ENCODE measurements at regions not wholly inside any gene's neighbourhood (a gene's known extent, or its start where the extent isn't known, plus 50 kb on each side); places are given as distances from the start of the nearest gene placed in this dataset.
A peak's percentile ranks its signal among the peaks of the same experiment; 100 is the strongest.

GRCh38 chr6:56327946-56328727 lies 80.8 kb upstream of the COL21A1 start:
- H3K4me3 ChIP-seq (ENCODE audit: low read depth, low read length): no peak overlapping the region
- DNase-seq (ENCODE audit: low read depth): no peak
- no peak for TF ChIP-seq CTCF (IDR thresholded peaks at IDR 0.05; ENCODE audit: low read depth, low read length, missing control alignments)
- in situ Hi-C loops (cut with HindIII; ENCODE audit: low sequenced_read_pairs): no loop called here

GRCh38 chr6:56324396-56324795 lies 77.0 kb upstream of the COL21A1 start:
- in situ Hi-C loops (cut with HindIII; ENCODE audit: low sequenced_read_pairs): no loop called here
- no peak for TF ChIP-seq CTCF (IDR thresholded peaks at IDR 0.05; ENCODE audit: low read depth, low read length, missing control alignments)
- H3K4me3 ChIP-seq (ENCODE audit: low read depth, low read length): no peak overlapping the region
- no peak for DNase-seq (ENCODE audit: low read depth)

- no peak overlapping the region for H3K4me3 ChIP-seq (ENCODE audit: low read depth, low read length)
- in situ Hi-C loops (cut with HindIII; ENCODE audit: low sequenced_read_pairs): no loop called here
- no peak for TF ChIP-seq CTCF (IDR thresholded peaks at IDR 0.05; ENCODE audit: low read depth, low read length, missing control alignments)
These were observed 71.5 kb upstream of the COL21A1 start for GRCh38 chr6:56318851-56319250.

GRCh38 chr6:56314683-56315523 lies 67.5 kb upstream of the COL21A1 start:
- in situ Hi-C loops (cut with HindIII; ENCODE audit: low sequenced_read_pairs): no loop called here
- H3K4me3 ChIP-seq (ENCODE audit: low read depth, low read length): no peak overlapping the region
- peak; percentile 44 for DNase-seq (ENCODE audit: low read depth)

More at GRCh38 chr6:56318851-56319250, 71.5 kb upstream of the COL21A1 start:
- no peak for DNase-seq (ENCODE audit: low read depth)

GRCh38 chr6:56311533-56312448 lies 64.4 kb upstream of the COL21A1 start:
- TF ChIP-seq CTCF (IDR thresholded peaks at IDR 0.05; ENCODE audit: low read depth, low read length, missing control alignments): no peak
- DNase-seq (ENCODE audit: low read depth): no peak
- no peak overlapping the region for H3K4me3 ChIP-seq (ENCODE audit: low read depth, low read length)
- in situ Hi-C loops (cut with HindIII; ENCODE audit: low sequenced_read_pairs): no loop called here

More at GRCh38 chr6:56314683-56315523, 67.5 kb upstream of the COL21A1 start:
- peak; percentile 84 for TF ChIP-seq CTCF (IDR thresholded peaks at IDR 0.05; ENCODE audit: low read depth, low read length, missing control alignments)

- no peak for DNase-seq (ENCODE audit: low read depth)
- no peak for TF ChIP-seq CTCF (IDR thresholded peaks at IDR 0.05; ENCODE audit: low read depth, low read length, missing control alignments)
- no peak overlapping the region for H3K4me3 ChIP-seq (ENCODE audit: low read depth, low read length)
- in situ Hi-C loops (cut with HindIII; ENCODE audit: low sequenced_read_pairs): no loop called here
These were observed 63.7 kb upstream of the COL21A1 start for GRCh38 chr6:56311061-56311460.

Measured in astrocyte of the cerebellum (primary cell).